Naive thymus-derived CD4-positive, alpha-beta T cell (primary cell): ENCODE measurements at regions not wholly inside any gene's neighbourhood (a gene's known extent, or its start where the extent isn't known, plus 50 kb on each side); places are given as distances from the start of the nearest gene placed in this dataset.
"Not testable (repeated sequence)": the region's sequence is repeated elsewhere in the genome, so short reads cannot be mapped to it uniquely, and the experiment has no call there.

Experiments
- ATAC-seq: fragments of 150-1000 bp; cut with Tn5 transposase; 2 replicates; pipeline ENCODE4 v1.10.0; 2021; ENCODE audit warnings: mild to moderate bottlenecking, moderate library complexity
- CTCF ChIA-PET: fragments of 350-600 bp; sonication (Branson Sonifier 250); formaldehyde crosslinking; loops from one replicate; lab custom pipeline; 2021; ENCODE audit warnings: antibody characterized with exemption; lab: Charles Lee
- POLR2A ChIA-PET: fragments of 350-600 bp; sonication (Branson Sonifier 250); formaldehyde crosslinking; loops from one replicate; lab custom pipeline; 2021; ENCODE audit warnings: antibody characterized with exemption, inconsistent platforms; lab: Charles Lee
- DNase-seq, 9 donors: peaks; one replicate each; pipeline versions ENCODE4 v3.0.0 to v3.0.0-alpha.2; 2020 to 2022; ENCODE audit warnings: mixed read lengths in 1 of 9
- H3K27ac ChIP-seq: one replicate; pipeline ENCODE4 v1.7.0; 2013; ENCODE audit warnings: mild to moderate bottlenecking, low read depth, low read length, moderate library complexity
- H3K27me3 ChIP-seq, 2 donors: one replicate each; pipeline ENCODE4 v1.7.0; 2013; ENCODE audit warnings: low read length in 2 of 2, mild to moderate bottlenecking in 2 of 2, moderate library complexity in 2 of 2; ENCODE audit not compliant: control insufficient read depth in 2 of 2, insufficient read depth in 2 of 2
- H3K36me3 ChIP-seq, 3 experiments: 1 replicate in 2 of 3; 2 replicates in 1 of 3; pipeline ENCODE4 v1.7.0; 2013; ENCODE audit warnings: low read length in 3 of 3, mild to moderate bottlenecking in 3 of 3, moderate library complexity in 1 of 3; ENCODE audit not compliant: insufficient read depth in 3 of 3, control insufficient read depth in 2 of 3
- H3K4me1 ChIP-seq, 2 donors: one replicate each; pipeline ENCODE4 v1.7.0; 2013; ENCODE audit warnings: low read length in 2 of 2, mild to moderate bottlenecking in 2 of 2, moderate library complexity in 1 of 2; ENCODE audit not compliant: control insufficient read depth in 2 of 2, insufficient read depth in 2 of 2
- H3K4me3 ChIP-seq: 2 replicates; pipeline ENCODE4 v1.7.0; 2013; ENCODE audit warnings: mild to moderate bottlenecking, low read length
- H3K9me3 ChIP-seq, 3 experiments: 1 replicate in 2 of 3; 2 replicates in 1 of 3; pipeline ENCODE4 v1.7.0; 2013; ENCODE audit warnings: low read length in 3 of 3; ENCODE audit not compliant: control insufficient read depth in 2 of 3
- H3K27ac Mint-ChIP-seq, 9 donors: one replicate each; pipeline ENCODE4 v1.8.0; 2020 to 2022; ENCODE audit warnings: mixed read lengths in 9 of 9, mild to moderate bottlenecking in 8 of 9, moderate library complexity in 5 of 9, inconsistent platforms in 2 of 9
- H3K27me3 Mint-ChIP-seq, 5 donors: one replicate each; pipeline ENCODE4 v1.8.0; 2021 to 2022; ENCODE audit warnings: mixed read lengths in 5 of 5, mild to moderate bottlenecking in 1 of 5
- H3K36me3 Mint-ChIP-seq, 5 donors: one replicate each; pipeline ENCODE4 v1.8.0; 2020 to 2022; ENCODE audit warnings: mixed read lengths in 5 of 5, mild to moderate bottlenecking in 3 of 5, inconsistent platforms in 1 of 5
- H3K4me1 Mint-ChIP-seq, 7 donors: one replicate each; pipeline ENCODE4 v1.8.0; 2020 to 2022; ENCODE audit warnings: mixed read lengths in 7 of 7, mild to moderate bottlenecking in 3 of 7, inconsistent platforms in 1 of 7
- H3K4me3 Mint-ChIP-seq, 10 donors: one replicate each; pipeline ENCODE4 v1.8.0; 2020 to 2022; ENCODE audit warnings: mild to moderate bottlenecking in 10 of 10, mixed read lengths in 10 of 10, moderate library complexity in 6 of 10, inconsistent platforms in 2 of 10
- H3K9me3 Mint-ChIP-seq, 11 donors: one replicate each; pipeline ENCODE4 v1.8.0; 2020 to 2022; ENCODE audit warnings: mixed read lengths in 11 of 11, mild to moderate bottlenecking in 4 of 11, inconsistent platforms in 1 of 11, moderate library complexity in 1 of 11
- intact Hi-C, 2 donors: fragments of 100-400 bp; cut with micrococcal nuclease; formaldehyde crosslinking; loops; one replicate each; pipeline ENCODE4 v1.15.1; 2023

- Histone ChIP-seq H3K9me3 (no peaks in the 10 kb centered on the region), H3K27me3 (no peaks in the 10 kb centered on the region), H3K27ac (no peak overlapping the region), H3K4me3 (no peak overlapping the region), H3K36me3 (no peaks in the 10 kb centered on the region), H3K4me1 (no peaks in the 10 kb centered on the region)
- CTCF ChIA-PET, result no interaction called here
- peaks cover 0 to 12% (median 4%) of the 10 kb centered on the region in 11 donors for H3K9me3 Mint-ChIP-seq
- POLR2A ChIA-PET, result no interaction called here
- H3K36me3 Mint-ChIP-seq, result no peaks in the 10 kb centered on the region
- ATAC-seq (no peak), DNase-seq (no peak)
- intact Hi-C loops, result no loop called here
- no peak overlapping the region for H3K27ac Mint-ChIP-seq
- H3K4me3 Mint-ChIP-seq, result no peak overlapping the region
- no peaks in the 10 kb centered on the region for H3K27me3 Mint-ChIP-seq
- peaks cover 0 to 1% (median 0%) of the 10 kb centered on the region in 7 donors for H3K4me1 Mint-ChIP-seq
Observed at GRCh38 chr20:55322745-55323144, 682.6 kb downstream of the CBLN4 start.

DNA sequence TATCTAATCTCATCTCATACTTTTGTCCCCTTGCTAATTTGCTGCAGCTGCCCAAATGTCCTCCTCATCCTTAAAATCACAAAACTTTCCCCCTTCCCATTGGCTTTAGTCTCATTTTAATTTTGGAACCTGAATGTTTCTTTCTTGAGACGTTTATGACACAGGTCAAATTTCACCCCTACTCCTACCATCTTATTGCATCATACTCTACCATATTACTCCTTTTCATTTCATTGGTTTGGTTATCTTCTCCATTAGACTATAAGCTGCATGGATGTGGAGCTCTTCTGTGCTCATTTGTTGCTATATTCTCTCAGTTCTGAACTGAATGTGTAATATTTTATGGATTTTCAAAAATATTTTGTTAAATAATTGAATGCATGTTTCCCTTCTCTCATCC lies 688.6 kb downstream of the CBLN4 start:
- H3K36me3 ChIP-seq, result no peaks in the 10 kb centered on the region
- no peak for ATAC-seq
- no peaks in the 10 kb centered on the region for H3K9me3 ChIP-seq
- no peaks in the 10 kb centered on the region for H3K36me3 Mint-ChIP-seq
- no peaks in the 10 kb centered on the region for H3K4me1 ChIP-seq
- peaks cover 0 to 16% (median 3%) of the 10 kb centered on the region in 11 donors for H3K9me3 Mint-ChIP-seq
- intact Hi-C loops, result no loop called here
- ChIA-PET CTCF (no interaction called here), POLR2A (no interaction called here)
- H3K27me3 ChIP-seq, result no peaks in the 10 kb centered on the region
- no peak overlapping the region for H3K4me3 ChIP-seq
- no peak overlapping the region for H3K27ac Mint-ChIP-seq
- no peak overlapping the region for H3K4me3 Mint-ChIP-seq
- no peaks in the 10 kb centered on the region for H3K27me3 Mint-ChIP-seq
- no peak for DNase-seq
- H3K27ac ChIP-seq, result no peak overlapping the region
- H3K4me1 Mint-ChIP-seq, result peaks cover 0 to 2% (median 0%) of the 10 kb centered on the region in 7 donors

DNA sequence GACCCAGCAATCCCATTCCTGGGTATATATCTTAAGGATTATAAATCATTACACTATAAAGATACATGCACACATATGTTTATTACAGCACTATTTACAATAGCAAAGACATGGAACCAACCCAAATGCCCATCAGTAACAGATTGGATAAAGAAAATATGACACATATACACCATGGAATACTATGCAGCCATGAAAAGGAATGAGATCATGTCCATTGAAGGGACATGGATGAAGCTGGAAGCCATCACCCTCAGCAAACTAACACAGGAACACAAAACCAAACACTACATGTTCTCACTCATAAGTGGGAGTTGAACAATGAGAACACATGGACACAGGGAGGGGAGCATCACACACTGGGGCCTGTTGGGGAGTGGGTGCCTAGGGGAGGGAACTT lies 694.5 kb downstream of the CBLN4 start:
- intact Hi-C loops, DNase-seq, H3K27ac Mint-ChIP-seq, H3K36me3 Mint-ChIP-seq, H3K4me3 ChIP-seq, CTCF ChIA-PET, H3K4me1 ChIP-seq, H3K4me3 Mint-ChIP-seq, ATAC-seq, POLR2A ChIA-PET, H3K36me3 ChIP-seq, H3K27me3 ChIP-seq, H3K27me3 Mint-ChIP-seq, H3K9me3 ChIP-seq, H3K4me1 Mint-ChIP-seq, H3K27ac ChIP-seq: not testable (repeated sequence)
- peaks cover 3 to 26% (median 12%) of the 10 kb centered on the region in 11 donors for H3K9me3 Mint-ChIP-seq

DNA sequence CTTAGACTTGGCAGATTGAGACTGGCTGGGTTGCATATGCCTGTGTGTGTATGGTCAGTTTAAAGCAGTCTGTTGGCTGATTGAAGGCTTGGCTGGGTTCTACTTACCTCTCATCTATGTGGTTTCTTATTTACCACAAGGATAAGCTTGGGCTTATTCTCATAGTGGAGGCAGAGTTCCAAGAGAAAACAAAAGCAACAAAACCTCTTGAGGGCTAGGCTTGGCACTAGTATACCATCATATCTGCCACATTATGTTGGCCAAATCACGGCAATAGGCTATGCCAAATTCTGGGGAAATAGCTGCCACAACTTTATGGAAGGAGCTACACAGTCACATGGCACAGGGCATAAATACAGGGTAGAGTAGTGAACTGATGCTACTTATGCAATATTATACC lies 714.1 kb downstream of the CBLN4 start:
- ChIA-PET POLR2A (no interaction called here), CTCF (no interaction called here)
- Histone ChIP-seq H3K36me3 (no peaks in the 10 kb centered on the region), H3K27me3 (no peaks in the 10 kb centered on the region), H3K4me1 (no peaks in the 10 kb centered on the region), H3K27ac (no peak overlapping the region), H3K9me3 (no peaks in the 10 kb centered on the region), H3K4me3 (no peak overlapping the region)
- DNase-seq, result no peak
- Mint-ChIP-seq H3K36me3 (no peaks in the 10 kb centered on the region), H3K4me3 (no peak overlapping the region), H3K27ac (no peak overlapping the region), H3K9me3 (peaks cover 0 to 7% (median 0%) of the 10 kb centered on the region in 11 donors), H3K27me3 (no peaks in the 10 kb centered on the region), H3K4me1 (no peaks in the 10 kb centered on the region)
- intact Hi-C loops, result no loop called here
- no peak for ATAC-seq

- ChIA-PET POLR2A (no interaction called here), CTCF (no interaction called here)
- Mint-ChIP-seq H3K9me3 (peaks cover 0 to 11% (median 5%) of the 10 kb centered on the region in 11 donors), H3K4me3 (no peak overlapping the region), H3K27me3 (peaks cover 0 to 6% (median 0%) of the 10 kb centered on the region in 5 donors), H3K4me1 (peaks cover 0 to 1% (median 0%) of the 10 kb centered on the region in 7 donors), H3K27ac (no peak overlapping the region), H3K36me3 (no peaks in the 10 kb centered on the region)
- Histone ChIP-seq H3K36me3 (no peaks in the 10 kb centered on the region), H3K4me1 (no peaks in the 10 kb centered on the region), H3K9me3 (no peaks in the 10 kb centered on the region), H3K27ac (no peak overlapping the region), H3K27me3 (no peaks in the 10 kb centered on the region), H3K4me3 (no peak overlapping the region)
- intact Hi-C loops, result no loop called here
- ATAC-seq, result no peak
- DNase-seq, result no peak
Observed at GRCh38 chr20:55283889-55284288, 721.4 kb downstream of the CBLN4 start.

- Mint-ChIP-seq H3K9me3 (peaks cover 3 to 18% (median 10%) of the 10 kb centered on the region in 11 donors), H3K27ac (no peak overlapping the region), H3K27me3 (peaks cover 0 to 4% (median 0%) of the 10 kb centered on the region in 5 donors), H3K36me3 (no peaks in the 10 kb centered on the region), H3K4me3 (no peak overlapping the region), H3K4me1 (no peaks in the 10 kb centered on the region)
- H3K4me1 ChIP-seq, result no peaks in the 10 kb centered on the region
- no peaks in the 10 kb centered on the region for H3K9me3 ChIP-seq
- no peak overlapping the region for H3K27ac ChIP-seq
- no peaks in the 10 kb centered on the region for H3K36me3 ChIP-seq
- intact Hi-C loops, result loop anchor here in 1 of 2 donors (10.0 kb wide), 1 partner anchor 68 kb away; no protein-coding TSS in a partner anchor
- no peak for ATAC-seq
- DNase-seq, result no peak
- H3K27me3 ChIP-seq, result no peaks in the 10 kb centered on the region
- POLR2A ChIA-PET, result no interaction called here
- CTCF ChIA-PET, result no interaction called here
- H3K4me3 ChIP-seq, result no peak overlapping the region
Observed at GRCh38 chr20:55273149-55273548, 732.2 kb downstream of the CBLN4 start.

DNA sequence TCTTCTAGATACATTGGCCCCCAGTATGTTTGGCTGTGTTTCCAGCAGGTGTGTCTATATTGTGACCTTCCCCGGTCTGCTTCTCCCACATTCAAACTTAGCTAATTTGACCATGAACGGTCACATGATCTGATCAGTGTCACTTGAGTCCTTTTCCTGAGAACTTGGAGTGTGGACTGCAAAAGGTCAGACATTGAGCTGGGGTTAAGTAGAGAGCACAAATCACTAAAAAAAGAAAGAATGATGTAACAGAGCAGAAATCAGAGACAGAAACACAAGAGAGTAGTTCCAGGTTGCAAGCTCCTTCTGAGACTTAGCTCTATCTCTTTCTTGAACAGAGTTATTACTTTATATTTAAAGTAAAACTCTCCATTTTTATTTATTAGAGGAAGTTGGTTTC lies 733.9 kb downstream of the CBLN4 start:
- POLR2A ChIA-PET, result no interaction called here
- H3K27me3 Mint-ChIP-seq, result no peaks in the 10 kb centered on the region
- H3K9me3 ChIP-seq, result no peaks in the 10 kb centered on the region
- H3K4me3 ChIP-seq, result no peak overlapping the region
- no peak overlapping the region for H3K27ac Mint-ChIP-seq
- H3K9me3 Mint-ChIP-seq, result peaks cover 2 to 18% (median 5%) of the 10 kb centered on the region in 11 donors
- intact Hi-C loops, result loop anchor here in 1 of 2 donors (10.0 kb wide), 1 partner anchor 67 kb away; no protein-coding TSS in a partner anchor
- no peaks in the 10 kb centered on the region for H3K36me3 Mint-ChIP-seq
- H3K4me1 ChIP-seq, result no peaks in the 10 kb centered on the region
- no peaks in the 10 kb centered on the region for H3K27me3 ChIP-seq
- H3K4me1 Mint-ChIP-seq, result no peaks in the 10 kb centered on the region
- no peak overlapping the region for H3K27ac ChIP-seq
- no peaks in the 10 kb centered on the region for H3K36me3 ChIP-seq
- ATAC-seq (no peak), DNase-seq (no peak)
- no peak overlapping the region for H3K4me3 Mint-ChIP-seq
- CTCF ChIA-PET, result no interaction called here
